H1 (cell line): ENCODE measurements at regions not wholly inside any gene's neighbourhood (a gene's known extent, or its start where the extent isn't known, plus 50 kb on each side); places are given as distances from the start of the nearest gene placed in this dataset.

ENCODE experiments used
- CTCF ChIA-PET: fragments of 300-600 bp; sonication (Branson Sonifier 250); formaldehyde crosslinking; loops from one replicate; lab custom pipeline; 2021; ENCODE audit not compliant: partially characterized antibody; lab: Charles Lee
- POLR2A ChIA-PET: fragments of 300-600 bp; sonication (Branson Sonifier 250); formaldehyde crosslinking; loops from one replicate; lab custom pipeline; 2021; ENCODE audit warnings: inconsistent platforms; ENCODE audit not compliant: partially characterized antibody; lab: Charles Lee
- DNase-seq, 2 experiments: peaks; one replicate each; pipeline versions ENCODE4 v3.0.0 to v3.0.0-alpha.2; 2010 to 2022; ENCODE audit warnings: low spot score in 2 of 2, low read depth in 1 of 2, mixed read lengths in 1 of 2
- FAIRE-seq: peaks from 2 replicates; lab custom pipeline; 2011; peaks lifted over from hg19 to GRCh38; lab: Jason Lieb, UNC
- H2AFZ ChIP-seq: 2 replicates; pipeline ENCODE4 v1.8.1; 2012; ENCODE audit warnings: low read length, inconsistent platforms
- H2AK5ac ChIP-seq: 2 replicates; pipeline ENCODE4 v1.6.1; 2013; ENCODE audit warnings: low read depth, low read length
- H2BK120ac ChIP-seq: replicated peaks from 2 replicates; pipeline ENCODE3; 2013; ENCODE audit warnings: low read depth, low read length, inconsistent platforms
- H2BK12ac ChIP-seq: 2 replicates; pipeline ENCODE4 v1.6.1; 2013; ENCODE audit warnings: low read depth, low read length
- H2BK15ac ChIP-seq: 2 replicates; pipeline ENCODE4 v1.6.1; 2013; ENCODE audit warnings: low read length
- H2BK20ac ChIP-seq: 2 replicates; pipeline ENCODE4 v1.6.1; 2013; ENCODE audit warnings: low read length
- H2BK5ac ChIP-seq: 2 replicates; pipeline ENCODE4 v1.6.1; 2013; ENCODE audit warnings: low read depth, low read length
- H3K14ac ChIP-seq: 2 replicates; pipeline ENCODE4 v1.6.1; 2013; ENCODE audit warnings: inconsistent platforms; ENCODE audit not compliant: insufficient read length
- H3K18ac ChIP-seq: 2 replicates; pipeline ENCODE4 v1.6.1; 2013; ENCODE audit warnings: low read length; ENCODE audit errors: extremely low read depth
- H3K23ac ChIP-seq: 2 replicates; pipeline ENCODE4 v1.6.1; 2013; ENCODE audit warnings: inconsistent platforms; ENCODE audit not compliant: insufficient read length
- H3K23me2 ChIP-seq: 2 replicates; pipeline ENCODE4 v1.6.1; 2013; ENCODE audit warnings: low read depth, low read length
- H3K27ac ChIP-seq: 2 replicates; pipeline ENCODE4 v1.6.1; 2011; ENCODE audit warnings: low read depth, low read length, inconsistent platforms
- H3K27me3 ChIP-seq, 4 experiments: replicated peaks in 1 of 4; 1 replicate in 1 of 4; 2 replicates in 3 of 4; pipeline versions ENCODE4 v1.6.1 to v1.8.1; 2011 to 2013; ENCODE audit warnings: low read length in 3 of 4, mild to moderate bottlenecking in 3 of 4, inconsistent platforms in 2 of 4, mixed read lengths in 2 of 4, moderate library complexity in 1 of 4; ENCODE audit not compliant: control insufficient read depth in 3 of 4, insufficient read depth in 3 of 4; ENCODE audit errors: extremely low read depth in 1 of 4
- H3K36me3 ChIP-seq, 4 experiments: 2 replicates each; pipeline versions ENCODE4 v1.6.1 to v1.8.1; 2011 to 2013; ENCODE audit warnings: mild to moderate bottlenecking in 4 of 4, low read length in 3 of 4, moderate library complexity in 2 of 4, control low read depth in 1 of 4, inconsistent platforms in 1 of 4; ENCODE audit not compliant: insufficient read depth in 4 of 4, control insufficient read depth in 2 of 4
- H3K4ac ChIP-seq: replicated peaks from 2 replicates; pipeline ENCODE3; 2013; ENCODE audit warnings: low read length, low read depth, mixed read lengths, inconsistent platforms; ENCODE audit not compliant: insufficient read length
- H3K4me1 ChIP-seq, 4 experiments: replicated peaks in 1 of 4; 1 replicate in 1 of 4; 2 replicates in 3 of 4; pipeline versions ENCODE4 v1.6.1 to v1.8.1; 2011 to 2013; ENCODE audit warnings: low read length in 3 of 4, inconsistent platforms in 2 of 4, mixed read lengths in 1 of 4; ENCODE audit not compliant: insufficient read depth in 4 of 4, control insufficient read depth in 3 of 4
- H3K4me2 ChIP-seq, 2 experiments: 2 replicates each; pipeline versions ENCODE4 v1.6.1 to v1.8.1; 2011 to 2013; ENCODE audit warnings: low read depth in 2 of 2, low read length in 2 of 2, control low read depth in 1 of 2, inconsistent platforms in 1 of 2, mild to moderate bottlenecking in 1 of 2; ENCODE audit not compliant: insufficient read depth in 1 of 2
- H3K4me3 ChIP-seq, 4 experiments: fragments of 200-600, 300-600 bp in 1 of 4; sonication (generic), shearing (Covaris generic), sonication (Bioruptor Twin) in 1 of 4; 2 replicates each; pipeline versions ENCODE4 v1.5.1 to v1.8.1; 2011 to 2016; ENCODE audit warnings: low read length in 4 of 4, low read depth in 3 of 4, control low read depth in 2 of 4, inconsistent platforms in 2 of 4, mild to moderate bottlenecking in 2 of 4, mixed read lengths in 1 of 4, moderate library complexity in 1 of 4; ENCODE audit not compliant: insufficient read depth in 2 of 4; ENCODE audit errors: extremely low read depth in 1 of 4
- H3K56ac ChIP-seq: replicated peaks from 2 replicates; pipeline ENCODE3; 2013; ENCODE audit warnings: low read depth, mild to moderate bottlenecking, mixed read lengths, low read length, inconsistent platforms; ENCODE audit not compliant: insufficient read length
- H3K79me1 ChIP-seq: 2 replicates; pipeline ENCODE4 v1.6.1; 2013; ENCODE audit warnings: low read depth, low read length, control low read depth
- H3K79me2 ChIP-seq, 2 experiments: 2 replicates each; pipeline versions ENCODE4 v1.6.1 to v1.8.1; 2012 to 2013; ENCODE audit warnings: low read length in 2 of 2, mild to moderate bottlenecking in 2 of 2, inconsistent platforms in 1 of 2; ENCODE audit not compliant: insufficient read depth in 2 of 2, control insufficient read depth in 1 of 2
- H3K9ac ChIP-seq, 4 experiments: replicated peaks in 1 of 4; 1 replicate in 1 of 4; 2 replicates in 3 of 4; pipeline versions ENCODE4 v1.6.1 to v1.8.1; 2011 to 2013; ENCODE audit warnings: low read depth in 3 of 4, low read length in 3 of 4, control low read depth in 2 of 4, mild to moderate bottlenecking in 2 of 4, moderate library complexity in 2 of 4, inconsistent platforms in 1 of 4; ENCODE audit errors: extremely low read depth in 1 of 4
- H3K9me3 ChIP-seq, 2 experiments: 2 replicates each; pipeline versions ENCODE4 v1.6.1 to v1.8.1; 2012 to 2013; ENCODE audit warnings: mild to moderate bottlenecking in 2 of 2, moderate library complexity in 2 of 2, control low read depth in 1 of 2, inconsistent platforms in 1 of 2, low read depth in 1 of 2, low read length in 1 of 2, mixed read lengths in 1 of 2; ENCODE audit not compliant: insufficient read depth in 2 of 2
- H4K20me1 ChIP-seq, 2 experiments: replicated peaks in 1 of 2; 2 replicates each; pipeline versions ENCODE3 to v1.8.1; 2011 to 2013; ENCODE audit warnings: inconsistent platforms in 2 of 2, low read length in 2 of 2, mild to moderate bottlenecking in 1 of 2; ENCODE audit not compliant: insufficient read depth in 2 of 2, control insufficient read depth in 1 of 2
- H4K5ac ChIP-seq: 2 replicates; pipeline ENCODE4 v1.6.1; 2013; ENCODE audit warnings: low read length, low read depth, mixed read lengths, inconsistent platforms; ENCODE audit not compliant: insufficient read length
- H4K8ac ChIP-seq: 2 replicates; pipeline ENCODE4 v1.8.0; 2013; ENCODE audit warnings: mild to moderate bottlenecking, moderate library complexity, low read length, inconsistent platforms; ENCODE audit not compliant: insufficient read depth; ENCODE audit errors: extremely low read depth
- H4K91ac ChIP-seq: replicated peaks from 2 replicates; pipeline ENCODE3; 2013; ENCODE audit warnings: low read length, mixed read lengths, inconsistent platforms; ENCODE audit not compliant: insufficient read length
- ASH2L ChIP-seq: fragments of 200-600, 300-600 bp; sonication (generic); IDR thresholded peaks from one replicate; pipeline ENCODE4 v1.7.1; 2017; ENCODE audit warnings: low read length
- BRCA1 ChIP-seq: IDR thresholded peaks from 2 replicates; pipeline ENCODE4 v1.6.1; 2012; ENCODE audit warnings: low read depth, low read length, improper control_type of control experiment
- CEBPB ChIP-seq: IDR thresholded peaks from 2 replicates; pipeline ENCODE4 v1.6.1; 2012; ENCODE audit warnings: low read depth, low read length
- CHD1 ChIP-seq: IDR thresholded peaks from 2 replicates; pipeline ENCODE4 v1.6.1; 2012; ENCODE audit warnings: low read depth, low read length, improper control_type of control experiment
- CHD2 ChIP-seq: IDR thresholded peaks from 2 replicates; pipeline ENCODE4 v1.6.1; 2012; ENCODE audit warnings: low read length, improper control_type of control experiment
- CREB1 ChIP-seq: IDR thresholded peaks from 2 replicates; pipeline ENCODE4 v1.6.1; 2012; ENCODE audit warnings: inconsistent platforms
- CTCF ChIP-seq, 3 experiments: IDR thresholded peaks; 1 replicate in 2 of 3; 2 replicates in 1 of 3; pipeline versions ENCODE4 v1.5.1 to v1.6.1; 2011; ENCODE audit warnings: low read length in 3 of 3, mild to moderate bottlenecking in 3 of 3, inconsistent platforms in 2 of 3, low read depth in 1 of 3, moderate library complexity in 1 of 3; ENCODE audit not compliant: insufficient read depth in 1 of 3; ENCODE audit errors: control extremely low read depth in 1 of 3
- E2F6 ChIP-seq: IDR thresholded peaks from 2 replicates; pipeline ENCODE4 v1.6.1; 2012; ENCODE audit warnings: inconsistent platforms
- KDM4A ChIP-seq: IDR thresholded peaks from one replicate; pipeline ENCODE4 v1.7.1; 2012; ENCODE audit warnings: low read depth, mild to moderate bottlenecking, moderate library complexity, low read length, inconsistent platforms; ENCODE audit not compliant: severe bottlenecking
- SIN3A ChIP-seq, 2 experiments: IDR thresholded peaks in 1 of 2; conservative IDR thresholded peaks in 1 of 2; 2 replicates each; pipeline ENCODE4 v1.6.1; 2011 to 2012; ENCODE audit warnings: low read length in 2 of 2, improper control_type of control experiment in 1 of 2, low read depth in 1 of 2, mild to moderate bottlenecking in 1 of 2
- SP2 ChIP-seq: IDR thresholded peaks from 2 replicates; pipeline ENCODE4 v1.6.1; 2012; ENCODE audit warnings: mild to moderate bottlenecking, low read length, inconsistent platforms
- SUZ12 ChIP-seq: fragments of 200-600 bp; sonication (generic); IDR thresholded peaks from 2 replicates; pipeline ENCODE4 v1.6.1; 2012; ENCODE audit warnings: mild to moderate bottlenecking, inconsistent platforms, low read length, moderate library complexity, mixed read lengths
- WGBS, 2 experiments: shearing (Covaris generic) in 1 of 2; methylation state at CpG; one replicate each; pipeline versions ENCODE4 v1.1.6 to v1.1.7; 2013 to 2015; ENCODE audit warnings: low lambda C conversion rate in 2 of 2, mixed read lengths in 2 of 2, inconsistent platforms in 1 of 2, low coverage in 1 of 2, missing lambda C conversion rate in 1 of 2; ENCODE audit not compliant: insufficient replicate concordance in 2 of 2, insufficient coverage in 1 of 2, insufficient read length in 1 of 2; ENCODE audit errors: extremely low coverage in 1 of 2, missing lambda C conversion rate in 1 of 2; 5-methylcytosine and 5-hydroxymethylcytosine counted together

GRCh38 chr14:104516906-104517305 lies 62.7 kb upstream of the C14orf180 start:
- no peaks in the 10 kb centered on the region for H3K4me1 ChIP-seq
- no peak overlapping the region for H2BK120ac ChIP-seq
- no peak overlapping the region for H2BK20ac ChIP-seq
- H3K4me2 ChIP-seq: no peak overlapping the region
- H2AK5ac ChIP-seq: no peak overlapping the region
- no peak overlapping the region for H3K56ac ChIP-seq
- H2BK12ac ChIP-seq: no peak overlapping the region
- no peak overlapping the region for H3K4ac ChIP-seq
- 88% methylated on average over 8 of the region's 8 CpGs; no CpG with 5 or more reads in 1 of the 2 experiments for WGBS, 2 experiments
- no peak for FAIRE-seq
- peaks cover 2% of the 10 kb centered on the region; the same call in 1 of the 2 replicates for H3K23me2 ChIP-seq
- H3K27me3 ChIP-seq: no peaks in the 10 kb centered on the region
- no peak overlapping the region for H3K23ac ChIP-seq
- H4K5ac ChIP-seq: no peak overlapping the region
- peaks cover 13 to 21% of the 10 kb centered on the region in 2 experiments; a peak in 3 of 4 replicates for H3K9me3 ChIP-seq
- no peak overlapping the region for H4K8ac ChIP-seq
- ChIA-PET CTCF (no interaction called here), POLR2A (no interaction called here)
- DNase-seq: peak in 1 of 2 experiments; percentile 7
- no peak overlapping the region for H2BK15ac ChIP-seq
- no peak overlapping the region for H4K91ac ChIP-seq
- H3K4me3 ChIP-seq: no peak overlapping the region
- no peak overlapping the region for H2AFZ ChIP-seq
- H3K9ac ChIP-seq: no peak overlapping the region
- H3K36me3 ChIP-seq: no peaks in the 10 kb centered on the region
- no peak overlapping the region for H2BK5ac ChIP-seq
- no peaks in the 10 kb centered on the region for H3K79me1 ChIP-seq
- H4K20me1 ChIP-seq: peaks cover 0 to 2% of the 10 kb centered on the region in 2 experiments
- H3K14ac ChIP-seq: no peak overlapping the region
- H3K27ac ChIP-seq: no peak overlapping the region
- no peaks in the 10 kb centered on the region for H3K79me2 ChIP-seq
- no peak overlapping the region for H3K18ac ChIP-seq
- TF ChIP-seq KDM4A: no peak
- no peak for TF ChIP-seq ASH2L
- TF ChIP-seq CTCF (IDR thresholded peaks at IDR 0.05; ENCODE audit: control extremely low read depth in 1 of 3, insufficient read depth in 1 of 3, low read depth in 1 of 3, low read length in 3 of 3): no peak
- no peak for TF ChIP-seq CHD2
- TF ChIP-seq CHD1: no peak
- TF ChIP-seq SP2: no peak
- no peak for TF ChIP-seq CEBPB
- TF ChIP-seq E2F6: no peak
- TF ChIP-seq SUZ12: no peak
- no peak for TF ChIP-seq BRCA1
- TF ChIP-seq CREB1: no peak
- no peak for TF ChIP-seq SIN3A (conservative IDR thresholded peaks at IDR 0.05 in 1 of 2, IDR thresholded peaks at IDR 0.05 in 1 of 2; ENCODE audit: low read depth in 1 of 2, low read length in 2 of 2)
